GM12873 (cell line): ENCODE measurements at regions not wholly inside any gene's neighbourhood (a gene's known extent, or its start where the extent isn't known, plus 50 kb on each side); places are given as distances from the start of the nearest gene placed in this dataset.

Experiments used
- CTCF ChIP-seq: IDR thresholded peaks from 2 replicates; pipeline ENCODE4 v1.5.1; 2012; ENCODE audit warnings: low read depth, mild to moderate bottlenecking, moderate library complexity, low read length, control low read depth; ENCODE audit not compliant: insufficient read depth; ENCODE audit errors: missing control alignments

GRCh38 chr22:49587987-49588386, 239.7 kb downstream of the BRD1 start:
- TF ChIP-seq CTCF = no peak

- TF ChIP-seq CTCF = no peak
These were observed 240.3 kb downstream of the BRD1 start for GRCh38 chr22:49587421-49587820.

GRCh38 chr22:49586873-49587272, 240.8 kb downstream of the BRD1 start:
- TF ChIP-seq CTCF = no peak

GRCh38 chr22:49586244-49586748, 241.4 kb downstream of the BRD1 start:
- TF ChIP-seq CTCF = no peak

- no peak for TF ChIP-seq CTCF
These were observed 242.0 kb downstream of the BRD1 start for GRCh38 chr22:49585461-49586243.

- no peak for TF ChIP-seq CTCF
These were observed 243.7 kb downstream of the BRD1 start for GRCh38 chr22:49583886-49584505.

GRCh38 chr22:49583341-49583740, 244.3 kb downstream of the BRD1 start:
- no peak for TF ChIP-seq CTCF
